PC-3 (cell line): ENCODE measurements at regions not wholly inside any gene's neighbourhood (a gene's known extent, or its start where the extent isn't known, plus 50 kb on each side); places are given as distances from the start of the nearest gene placed in this dataset.

Experiments
- EZH2 ChIP-seq: fragments of 300-600 bp; sonication (generic); IDR thresholded peaks from one replicate; pipeline ENCODE4 v1.6.1; 2017; ENCODE audit warnings: antibody characterized with exemption, mild to moderate bottlenecking, low read length; ENCODE audit not compliant: unreplicated experiment
- TF ChIP-seq, protein P1 (sequence below): fragments of 300-600 bp; sonication (generic); conservative IDR thresholded peaks from 2 replicates; pipeline ENCODE4 v1.5.1; 2017; ENCODE audit warnings: antibody characterized with exemption, low read depth, mild to moderate bottlenecking, low read length

GRCh38 chr5:91910247-91910646 is 527.1 kb upstream of the ARRDC3 start:
- TF ChIP-seq, protein P1, sequence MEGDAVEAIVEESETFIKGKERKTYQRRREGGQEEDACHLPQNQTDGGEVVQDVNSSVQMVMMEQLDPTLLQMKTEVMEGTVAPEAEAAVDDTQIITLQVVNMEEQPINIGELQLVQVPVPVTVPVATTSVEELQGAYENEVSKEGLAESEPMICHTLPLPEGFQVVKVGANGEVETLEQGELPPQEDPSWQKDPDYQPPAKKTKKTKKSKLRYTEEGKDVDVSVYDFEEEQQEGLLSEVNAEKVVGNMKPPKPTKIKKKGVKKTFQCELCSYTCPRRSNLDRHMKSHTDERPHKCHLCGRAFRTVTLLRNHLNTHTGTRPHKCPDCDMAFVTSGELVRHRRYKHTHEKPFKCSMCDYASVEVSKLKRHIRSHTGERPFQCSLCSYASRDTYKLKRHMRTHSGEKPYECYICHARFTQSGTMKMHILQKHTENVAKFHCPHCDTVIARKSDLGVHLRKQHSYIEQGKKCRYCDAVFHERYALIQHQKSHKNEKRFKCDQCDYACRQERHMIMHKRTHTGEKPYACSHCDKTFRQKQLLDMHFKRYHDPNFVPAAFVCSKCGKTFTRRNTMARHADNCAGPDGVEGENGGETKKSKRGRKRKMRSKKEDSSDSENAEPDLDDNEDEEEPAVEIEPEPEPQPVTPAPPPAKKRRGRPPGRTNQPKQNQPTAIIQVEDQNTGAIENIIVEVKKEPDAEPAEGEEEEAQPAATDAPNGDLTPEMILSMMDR, result peak; percentile 51
- TF ChIP-seq EZH2, result no peak
